Activated CD4-positive, alpha-beta T cell treated with anti-CD3 and anti-CD28 coated beads, Interleukin-2, amount 10 ng/mL, durations not matched to agents 7 days and 5 days (primary cell): ENCODE measurements at regions not wholly inside any gene's neighbourhood (a gene's known extent, or its start where the extent isn't known, plus 50 kb on each side); places are given as distances from the start of the nearest gene placed in this dataset.

ENCODE experiments used
- CTCF ChIA-PET: fragments of 350-600 bp; sonication (Branson Sonifier 250); formaldehyde crosslinking; loops from one replicate; lab custom pipeline; 2021; ENCODE audit warnings: antibody characterized with exemption; lab: Charles Lee
- POLR2A ChIA-PET: fragments of 350-600 bp; sonication (Branson Sonifier 250); formaldehyde crosslinking; loops from one replicate; lab custom pipeline; 2021; ENCODE audit warnings: antibody characterized with exemption; lab: Charles Lee
- DNase-seq: peaks from one replicate; pipeline ENCODE4 v3.0.0-alpha.2; 2020
- H3K27ac Mint-ChIP-seq: one replicate; pipeline ENCODE4 v1.8.0; 2021; ENCODE audit warnings: mild to moderate bottlenecking, moderate library complexity, mixed read lengths
- H3K27me3 Mint-ChIP-seq: one replicate; pipeline ENCODE4 v1.8.0; 2021; ENCODE audit warnings: mixed read lengths
- H3K36me3 Mint-ChIP-seq: one replicate; pipeline ENCODE4 v1.8.0; 2021; ENCODE audit warnings: low read depth, mixed read lengths
- H3K4me1 Mint-ChIP-seq: one replicate; pipeline ENCODE4 v1.8.0; 2021; ENCODE audit warnings: mixed read lengths
- H3K4me3 Mint-ChIP-seq: one replicate; pipeline ENCODE4 v1.8.0; 2021; ENCODE audit warnings: mild to moderate bottlenecking, moderate library complexity, mixed read lengths
- H3K9me3 Mint-ChIP-seq: one replicate; pipeline ENCODE4 v1.8.0; 2021; ENCODE audit warnings: mixed read lengths

GRCh38 chr10:98080494-98080893 is 50.1 kb upstream of the CRTAC1 start:
- ChIA-PET POLR2A (no interaction called here), CTCF (interaction anchor here (0.9 kb wide), 1 partner anchor 11 kb away, joined by 4 read pairs; no protein-coding TSS in a partner anchor)
- no peak overlapping the region for H3K4me3 Mint-ChIP-seq
- H3K36me3 Mint-ChIP-seq, result no peaks in the 10 kb centered on the region
- H3K27ac Mint-ChIP-seq, result no peak overlapping the region
- no peaks in the 10 kb centered on the region for H3K9me3 Mint-ChIP-seq
- DNase-seq, result no peak
- H3K4me1 Mint-ChIP-seq, result no peaks in the 10 kb centered on the region
- peaks cover 11% of the 10 kb centered on the region for H3K27me3 Mint-ChIP-seq
